ENCODE measurements at regions not wholly inside any gene's neighbourhood (a gene's known extent, or its start where the extent isn't known, plus 50 kb on each side); places are given as distances from the start of the nearest gene placed in this dataset.
"Not testable (repeated sequence)": the region's sequence is repeated elsewhere in the genome, so short reads cannot be mapped to it uniquely, and the experiment has no call there.

GRCh38 chr15:58362262-58362922, 69.4 kb upstream of the LIPC start:
- DNase-seq = peak; percentile 49

GRCh38 chr15:58363118-58363517, 68.7 kb upstream of the LIPC start:
- DNase-seq = not testable (repeated sequence)

- not testable (repeated sequence) for DNase-seq
Observed at GRCh38 chr15:58363673-58364072, 68.1 kb upstream of the LIPC start.

GRCh38 chr15:58365098-58365497, 66.7 kb upstream of the LIPC start:
- DNase-seq = not testable (repeated sequence)

GRCh38 chr15:58369261-58369701, 62.5 kb upstream of the LIPC start:
- peak; percentile 33 for DNase-seq

- no peak for DNase-seq
Observed at GRCh38 chr15:58369956-58370355, 61.8 kb upstream of the LIPC start.

- DNase-seq = no peak
Observed at GRCh38 chr15:58374147-58374546, 57.6 kb upstream of the LIPC start.

GRCh38 chr15:58377193-58377592, 54.6 kb upstream of the LIPC start:
- no peak for DNase-seq

- no peak for DNase-seq
Observed at GRCh38 chr15:58378241-58379085, 53.3 kb upstream of the LIPC start.

- DNase-seq = not testable (repeated sequence)
Observed at GRCh38 chr15:58379454-58379853, 52.3 kb upstream of the LIPC start.

GRCh38 chr15:58380280-58380945, 51.4 kb upstream of the LIPC start:
- DNase-seq = no peak

- DNase-seq = peak; percentile 90
Observed at GRCh38 chr15:58381697-58382096, 50.1 kb upstream of the LIPC start.
